Thymus (tissue), 11 donors: ENCODE measurements at regions not wholly inside any gene's neighbourhood (a gene's known extent, or its start where the extent isn't known, plus 50 kb on each side); places are given as distances from the start of the nearest gene placed in this dataset.
A peak's percentile ranks its signal among the peaks of the same experiment; 100 is the strongest.

Experiments
- DNase-seq, 9 donors: peaks; one replicate each; pipeline ENCODE4 v3.0.0-alpha.2; 2013; ENCODE audit warnings: low spot score in 9 of 9, low read depth in 6 of 9, missing footprints in 1 of 9
- H3K27ac ChIP-seq, 2 donors: one replicate each; pipeline ENCODE4 v1.5.1; 2013; ENCODE audit warnings: control low read depth in 1 of 2, low read depth in 1 of 2, low read length in 1 of 2, mild to moderate bottlenecking in 1 of 2, moderate library complexity in 1 of 2
- H3K27me3 ChIP-seq, 2 donors: one replicate each; pipeline ENCODE4 v1.5.1; 2013; ENCODE audit warnings: low read length in 1 of 2; ENCODE audit not compliant: control insufficient read depth in 2 of 2, insufficient read depth in 1 of 2
- H3K36me3 ChIP-seq, 2 donors: one replicate each; pipeline ENCODE4 v1.5.1; 2013; ENCODE audit warnings: low read length in 1 of 2, mild to moderate bottlenecking in 1 of 2, moderate library complexity in 1 of 2; ENCODE audit not compliant: control insufficient read depth in 2 of 2, insufficient read depth in 2 of 2
- H3K4me1 ChIP-seq, 2 donors: one replicate each; pipeline ENCODE4 v1.5.1; 2013; ENCODE audit warnings: low read length in 2 of 2; ENCODE audit not compliant: control insufficient read depth in 2 of 2, insufficient read depth in 2 of 2
- H3K4me3 ChIP-seq, 2 donors: one replicate each; pipeline ENCODE4 v1.5.1; 2013; ENCODE audit warnings: low read length in 2 of 2, control low read depth in 1 of 2, mild to moderate bottlenecking in 1 of 2
- H3K9me3 ChIP-seq, 2 donors: one replicate each; pipeline ENCODE4 v1.5.1; 2013; ENCODE audit warnings: low read length in 1 of 2, mild to moderate bottlenecking in 1 of 2; ENCODE audit not compliant: control insufficient read depth in 2 of 2, insufficient read depth in 1 of 2
- WGBS: extraction: QIAGEN DNeasy Blood & Tissue Kit; methylation state at CpG from one replicate; pipeline ENCODE4 v1.1.7; 2013; 5-methylcytosine and 5-hydroxymethylcytosine counted together
- donor health status: healthy.

- DNase-seq, result peak; percentile 32 to 85 (median 69)
- H3K27me3 ChIP-seq, result peaks cover 0 to 8% of the 10 kb centered on the region in 2 donors
- H3K4me3 ChIP-seq, result no peak overlapping the region
- no peak overlapping the region for H3K27ac ChIP-seq
- no peaks in the 10 kb centered on the region for H3K4me1 ChIP-seq
- WGBS, result 33% methylated on average over 4 of the region's 4 CpGs
- no peaks in the 10 kb centered on the region for H3K36me3 ChIP-seq
- peaks cover 0 to 3% of the 10 kb centered on the region in 2 donors for H3K9me3 ChIP-seq
These were observed 77.7 kb upstream of the SELENOP start for GRCh38 chr5:42889311-42889933.

GRCh38 chr5:42888771-42889170, 77.1 kb upstream of the SELENOP start:
- H3K9me3 ChIP-seq, result no peaks in the 10 kb centered on the region
- H3K27me3 ChIP-seq, result peaks cover 0 to 2% of the 10 kb centered on the region in 2 donors
- H3K36me3 ChIP-seq, result no peaks in the 10 kb centered on the region
- no peak overlapping the region for H3K4me3 ChIP-seq
- WGBS, result 93% methylated on average over 7 of the region's 7 CpGs
- DNase-seq, result no peak
- no peaks in the 10 kb centered on the region for H3K4me1 ChIP-seq
- no peak overlapping the region for H3K27ac ChIP-seq

- Histone ChIP-seq H3K4me3 (no peak overlapping the region), H3K27me3 (peaks cover 0 to 1% of the 10 kb centered on the region in 2 donors), H3K4me1 (no peaks in the 10 kb centered on the region), H3K36me3 (no peaks in the 10 kb centered on the region), H3K9me3 (no peaks in the 10 kb centered on the region), H3K27ac (no peak overlapping the region)
- DNase-seq, result no peak
- WGBS, result 73% methylated on average over 1 of the region's 1 CpG
These were observed 75.9 kb upstream of the SELENOP start for GRCh38 chr5:42887575-42887974.

- Histone ChIP-seq H3K27ac (no peak overlapping the region), H3K36me3 (no peaks in the 10 kb centered on the region), H3K9me3 (no peaks in the 10 kb centered on the region), H3K27me3 (no peaks in the 10 kb centered on the region), H3K4me3 (no peak overlapping the region), H3K4me1 (no peaks in the 10 kb centered on the region)
- 75% methylated on average over 6 of the region's 6 CpGs for WGBS
- DNase-seq, result no peak
These were observed 75.4 kb upstream of the SELENOP start for GRCh38 chr5:42887097-42887496.

GRCh38 chr5:42886635-42887034, 74.9 kb upstream of the SELENOP start:
- no peaks in the 10 kb centered on the region for H3K27me3 ChIP-seq
- H3K36me3 ChIP-seq, result no peaks in the 10 kb centered on the region
- no peaks in the 10 kb centered on the region for H3K4me1 ChIP-seq
- H3K9me3 ChIP-seq, result no peaks in the 10 kb centered on the region
- no peak for DNase-seq
- no peak overlapping the region for H3K4me3 ChIP-seq
- H3K27ac ChIP-seq, result no peak overlapping the region
- WGBS, result 66% methylated on average over 1 of the region's 1 CpG

- no peaks in the 10 kb centered on the region for H3K9me3 ChIP-seq
- H3K27me3 ChIP-seq, result no peaks in the 10 kb centered on the region
- H3K36me3 ChIP-seq, result no peaks in the 10 kb centered on the region
- H3K27ac ChIP-seq, result no peak overlapping the region
- no peaks in the 10 kb centered on the region for H3K4me1 ChIP-seq
- 93% methylated on average over 1 of the region's 1 CpG for WGBS
- no peak overlapping the region for H3K4me3 ChIP-seq
- no peak for DNase-seq
These were observed 72.6 kb upstream of the SELENOP start for GRCh38 chr5:42884326-42884725.

- H3K27ac ChIP-seq, result no peak overlapping the region
- 75% methylated on average over 5 of the region's 5 CpGs for WGBS
- no peak for DNase-seq
These were observed 69.9 kb upstream of the SELENOP start for GRCh38 chr5:42881416-42882117.

GRCh38 chr5:42880496-42881150, 68.9 kb upstream of the SELENOP start:
- H3K4me3 ChIP-seq, result no peak overlapping the region
- no peaks in the 10 kb centered on the region for H3K36me3 ChIP-seq
- no peaks in the 10 kb centered on the region for H3K4me1 ChIP-seq
- 93% methylated on average over 1 of the region's 1 CpG for WGBS
- DNase-seq, result no peak
- H3K9me3 ChIP-seq, result no peaks in the 10 kb centered on the region
- H3K27me3 ChIP-seq, result no peaks in the 10 kb centered on the region
- H3K27ac ChIP-seq, result no peak overlapping the region

More at GRCh38 chr5:42881416-42882117, 69.9 kb upstream of the SELENOP start:
- Histone ChIP-seq H3K36me3 (no peaks in the 10 kb centered on the region), H3K9me3 (no peaks in the 10 kb centered on the region), H3K4me3 (no peak overlapping the region), H3K4me1 (no peaks in the 10 kb centered on the region), H3K27me3 (no peaks in the 10 kb centered on the region)

- H3K36me3 ChIP-seq, result no peaks in the 10 kb centered on the region
- no peak overlapping the region for H3K4me3 ChIP-seq
- WGBS, result 97% methylated on average over 2 of the region's 2 CpGs
- no peaks in the 10 kb centered on the region for H3K4me1 ChIP-seq
- no peaks in the 10 kb centered on the region for H3K27me3 ChIP-seq
- H3K27ac ChIP-seq, result no peak overlapping the region
- H3K9me3 ChIP-seq, result no peaks in the 10 kb centered on the region
- DNase-seq, result no peak
These were observed 67.6 kb upstream of the SELENOP start for GRCh38 chr5:42879291-42879690.
